ENCODE measurements at regions not wholly inside any gene's neighbourhood (a gene's known extent, or its start where the extent isn't known, plus 50 kb on each side); places are given as distances from the start of the nearest gene placed in this dataset.

GRCh38 chr10:131474416-131474815, 162.9 kb upstream of the TCERG1L start:
- no peak for DNase-seq (ENCODE audit: low spot score)
- TF ChIP-seq CTCF (IDR thresholded peaks at IDR 0.05; ENCODE audit: extremely low read depth, missing control alignments), result no peak

- TF ChIP-seq CTCF (IDR thresholded peaks at IDR 0.05; ENCODE audit: extremely low read depth, missing control alignments), result no peak
Measured at GRCh38 chr10:131475043-131475442, 163.5 kb upstream of the TCERG1L start.

GRCh38 chr10:131475803-131476202, 164.3 kb upstream of the TCERG1L start:
- no peak for DNase-seq (ENCODE audit: low spot score)

More at GRCh38 chr10:131475043-131475442, 163.5 kb upstream of the TCERG1L start:
- DNase-seq (ENCODE audit: low spot score), result no peak

GRCh38 chr10:131477457-131478121, 166.1 kb upstream of the TCERG1L start:
- no peak for TF ChIP-seq CTCF (IDR thresholded peaks at IDR 0.05; ENCODE audit: extremely low read depth, missing control alignments)
- no peak for DNase-seq (ENCODE audit: low spot score)

More at GRCh38 chr10:131475803-131476202, 164.3 kb upstream of the TCERG1L start:
- no peak for TF ChIP-seq CTCF (IDR thresholded peaks at IDR 0.05; ENCODE audit: extremely low read depth, missing control alignments)

- DNase-seq (ENCODE audit: low spot score), result no peak
- no peak for TF ChIP-seq CTCF (IDR thresholded peaks at IDR 0.05; ENCODE audit: extremely low read depth, missing control alignments)
Measured at GRCh38 chr10:131478377-131478989, 167.0 kb upstream of the TCERG1L start.

- no peak for TF ChIP-seq CTCF (IDR thresholded peaks at IDR 0.05; ENCODE audit: extremely low read depth, missing control alignments)
Measured at GRCh38 chr10:131480066-131480465, 168.5 kb upstream of the TCERG1L start.

GRCh38 chr10:131480861-131481260, 169.3 kb upstream of the TCERG1L start:
- DNase-seq (ENCODE audit: low spot score), result no peak
- TF ChIP-seq CTCF (IDR thresholded peaks at IDR 0.05; ENCODE audit: extremely low read depth, missing control alignments), result no peak

More at GRCh38 chr10:131480066-131480465, 168.5 kb upstream of the TCERG1L start:
- DNase-seq (ENCODE audit: low spot score), result no peak
